GM12873 (cell line): ENCODE measurements at regions not wholly inside any gene's neighbourhood (a gene's known extent, or its start where the extent isn't known, plus 50 kb on each side); places are given as distances from the start of the nearest gene placed in this dataset.

ENCODE experiments used
- TF ChIP-seq, protein P1 (sequence below): IDR thresholded peaks from 2 replicates; pipeline ENCODE4 v1.5.1; 2012; ENCODE audit warnings: low read depth, mild to moderate bottlenecking, moderate library complexity, low read length, control low read depth; ENCODE audit not compliant: insufficient read depth; ENCODE audit errors: missing control alignments

DNA sequence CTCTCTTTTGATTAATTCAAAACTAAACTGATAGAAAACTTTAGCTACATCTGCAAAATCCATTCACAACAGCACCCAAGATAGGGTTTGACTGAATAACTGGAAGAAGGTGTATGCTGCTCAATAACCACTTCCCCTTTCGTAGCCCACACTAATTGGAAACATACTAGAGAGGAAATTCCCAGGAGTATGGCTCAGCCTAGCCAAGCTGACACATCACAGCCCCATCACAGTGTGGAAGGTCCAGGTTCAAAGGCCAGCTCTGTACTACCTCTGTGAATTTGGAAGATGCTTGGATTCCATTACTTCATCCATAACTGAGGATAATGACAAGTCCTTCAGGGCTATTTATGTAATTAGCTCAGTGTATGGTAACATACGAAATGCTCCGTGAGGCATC, 185.4 kb downstream of the FBXO15 start:
- TF ChIP-seq, protein P1, sequence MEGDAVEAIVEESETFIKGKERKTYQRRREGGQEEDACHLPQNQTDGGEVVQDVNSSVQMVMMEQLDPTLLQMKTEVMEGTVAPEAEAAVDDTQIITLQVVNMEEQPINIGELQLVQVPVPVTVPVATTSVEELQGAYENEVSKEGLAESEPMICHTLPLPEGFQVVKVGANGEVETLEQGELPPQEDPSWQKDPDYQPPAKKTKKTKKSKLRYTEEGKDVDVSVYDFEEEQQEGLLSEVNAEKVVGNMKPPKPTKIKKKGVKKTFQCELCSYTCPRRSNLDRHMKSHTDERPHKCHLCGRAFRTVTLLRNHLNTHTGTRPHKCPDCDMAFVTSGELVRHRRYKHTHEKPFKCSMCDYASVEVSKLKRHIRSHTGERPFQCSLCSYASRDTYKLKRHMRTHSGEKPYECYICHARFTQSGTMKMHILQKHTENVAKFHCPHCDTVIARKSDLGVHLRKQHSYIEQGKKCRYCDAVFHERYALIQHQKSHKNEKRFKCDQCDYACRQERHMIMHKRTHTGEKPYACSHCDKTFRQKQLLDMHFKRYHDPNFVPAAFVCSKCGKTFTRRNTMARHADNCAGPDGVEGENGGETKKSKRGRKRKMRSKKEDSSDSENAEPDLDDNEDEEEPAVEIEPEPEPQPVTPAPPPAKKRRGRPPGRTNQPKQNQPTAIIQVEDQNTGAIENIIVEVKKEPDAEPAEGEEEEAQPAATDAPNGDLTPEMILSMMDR, result no peak

DNA sequence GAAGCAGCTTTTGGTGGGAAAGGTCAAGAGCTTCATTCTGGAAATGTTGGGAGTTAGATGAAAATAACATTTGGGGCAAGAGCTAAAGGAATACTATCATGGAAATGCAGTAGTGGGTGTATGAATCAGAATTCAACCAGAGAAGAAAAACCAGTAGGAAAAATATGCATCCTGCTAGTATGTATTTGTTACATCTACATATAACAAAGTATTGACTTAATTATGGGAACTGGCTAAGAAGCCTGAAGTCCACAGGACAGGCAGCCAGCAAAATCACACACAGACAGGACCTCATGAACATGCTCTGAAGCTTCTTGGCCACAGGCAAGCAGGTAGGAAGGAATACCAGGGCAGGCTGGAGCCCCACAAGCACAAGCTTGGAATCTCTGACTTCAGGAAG, 185.8 kb downstream of the FBXO15 start:
- TF ChIP-seq, protein P1, result no peak

DNA sequence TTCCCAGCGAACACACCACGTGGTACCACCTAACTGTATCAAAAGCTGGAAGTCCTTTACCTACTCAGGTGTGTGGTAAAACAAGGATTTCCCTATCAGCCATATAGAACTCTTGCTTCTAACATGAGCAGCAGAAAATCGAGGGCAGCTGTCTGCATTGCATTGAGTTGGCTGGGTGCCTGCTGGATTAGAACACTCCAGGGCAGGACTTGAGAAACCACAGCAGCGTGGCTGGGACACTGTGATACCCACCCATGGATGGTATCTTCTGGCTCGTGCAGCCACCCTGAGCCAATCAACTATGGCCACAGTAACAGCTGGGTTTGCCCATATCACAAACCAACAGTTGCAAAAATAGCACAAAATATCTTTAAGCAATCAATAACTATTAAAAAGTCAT, 188.3 kb downstream of the FBXO15 start:
- TF ChIP-seq, protein P1, result no peak

DNA sequence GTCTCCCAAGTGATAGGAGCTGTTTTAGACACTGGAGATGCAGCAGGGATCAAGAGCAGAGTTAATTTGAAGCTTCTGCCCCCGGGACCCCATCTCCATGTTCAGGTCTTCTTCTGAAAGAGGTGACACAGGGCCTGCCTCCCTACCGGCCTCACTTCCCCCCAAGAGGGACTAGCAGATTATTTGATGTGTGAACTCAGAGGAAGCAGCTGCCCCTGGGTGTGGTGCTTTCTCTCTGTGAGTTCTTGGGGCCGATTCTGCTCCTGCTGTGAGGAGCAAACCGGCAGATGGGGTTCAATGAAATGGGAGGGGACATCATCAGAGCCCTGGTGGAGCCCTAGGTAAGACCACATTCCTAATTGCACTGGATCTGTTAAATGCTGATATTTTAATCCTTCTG, 193.4 kb downstream of the FBXO15 start:
- TF ChIP-seq, protein P1, result no peak

DNA sequence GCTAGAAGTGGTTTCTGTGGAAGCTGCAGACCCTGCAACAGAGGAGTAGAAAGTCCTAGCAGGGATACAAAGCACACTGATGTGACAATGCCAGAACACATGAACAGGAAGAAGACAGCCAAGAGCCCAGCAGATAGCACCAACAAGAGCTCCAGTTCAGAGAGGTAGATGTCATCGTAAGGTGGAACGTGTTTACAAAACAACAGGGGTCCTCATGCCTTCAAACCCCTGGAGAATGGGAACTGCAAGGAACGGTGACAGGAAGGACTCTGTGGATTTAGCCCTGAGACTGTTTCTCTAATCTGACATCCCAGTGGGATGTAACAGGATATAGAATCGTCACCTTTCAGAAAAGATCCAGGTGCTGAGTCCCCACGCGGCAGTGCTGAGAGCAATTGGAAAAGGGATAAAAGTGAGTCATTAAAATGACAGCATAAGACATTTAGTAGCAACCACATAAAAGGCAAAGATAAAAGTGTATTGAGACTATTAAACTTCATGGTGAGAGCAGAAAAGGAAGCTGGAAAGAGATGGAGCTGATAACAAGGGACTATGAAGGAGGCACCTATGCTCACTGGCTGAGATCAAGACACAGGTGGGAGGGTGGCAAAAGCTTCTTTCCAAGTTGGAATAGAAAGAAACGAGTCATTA, 195.2 kb downstream of the FBXO15 start:
- TF ChIP-seq, protein P1, result no peak

DNA sequence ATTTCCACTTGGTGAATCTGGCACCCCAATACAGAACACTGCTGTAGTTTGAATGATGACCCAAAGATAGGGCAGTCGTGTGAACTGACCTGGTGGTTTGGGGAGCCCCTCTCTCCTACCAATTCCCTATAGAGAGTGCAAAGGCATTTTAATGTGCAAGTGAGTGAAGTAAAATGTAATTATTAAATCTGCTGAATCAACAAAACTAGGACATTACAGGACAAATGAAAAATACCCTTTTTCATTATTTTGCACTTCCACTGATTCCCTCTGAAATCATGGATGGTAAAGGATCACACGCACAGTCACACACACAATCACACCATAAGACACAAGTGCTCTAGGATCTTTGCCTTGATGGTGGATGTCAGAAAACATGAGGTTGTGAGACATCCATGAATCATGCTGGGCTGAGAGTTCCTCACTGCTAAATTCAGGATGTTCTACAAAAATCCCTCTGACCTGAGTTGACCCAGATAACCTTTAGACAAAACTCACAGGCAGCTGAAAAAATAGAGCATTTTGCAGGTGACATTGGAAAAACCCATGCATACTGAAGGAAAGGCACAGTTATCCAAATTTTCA, 197.4 kb downstream of the FBXO15 start:
- TF ChIP-seq, protein P1, result no peak

DNA sequence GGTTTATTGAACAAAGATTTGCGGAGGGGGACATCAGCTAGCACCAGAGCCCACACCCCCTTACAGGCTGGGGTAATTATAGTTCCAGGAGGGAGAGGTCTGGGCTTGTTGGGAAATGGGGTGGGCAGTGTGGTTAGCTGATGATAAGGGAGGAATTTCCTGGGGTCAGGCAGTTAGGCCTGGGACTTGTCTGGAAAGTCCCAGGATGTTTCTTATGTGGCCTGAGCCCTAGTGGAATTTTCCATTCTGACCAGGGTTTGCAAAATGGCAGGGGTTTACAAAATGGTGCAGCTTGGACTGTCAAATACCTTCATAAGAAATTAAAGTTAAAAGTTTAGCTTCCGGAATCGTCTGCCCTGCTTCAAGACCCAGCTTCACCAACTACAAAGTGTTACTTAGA, 199.1 kb downstream of the FBXO15 start:
- TF ChIP-seq, protein P1, result no peak
